Fibroblast of skin of abdomen (primary cell): ENCODE measurements at regions not wholly inside any gene's neighbourhood (a gene's known extent, or its start where the extent isn't known, plus 50 kb on each side); places are given as distances from the start of the nearest gene placed in this dataset.
"Not testable (repeated sequence)": the region's sequence is repeated elsewhere in the genome, so short reads cannot be mapped to it uniquely, and the experiment has no call there.

Experiments used
- DNase-seq: peaks from one replicate; pipeline ENCODE4 v3.0.0-alpha.2; 2013

DNA sequence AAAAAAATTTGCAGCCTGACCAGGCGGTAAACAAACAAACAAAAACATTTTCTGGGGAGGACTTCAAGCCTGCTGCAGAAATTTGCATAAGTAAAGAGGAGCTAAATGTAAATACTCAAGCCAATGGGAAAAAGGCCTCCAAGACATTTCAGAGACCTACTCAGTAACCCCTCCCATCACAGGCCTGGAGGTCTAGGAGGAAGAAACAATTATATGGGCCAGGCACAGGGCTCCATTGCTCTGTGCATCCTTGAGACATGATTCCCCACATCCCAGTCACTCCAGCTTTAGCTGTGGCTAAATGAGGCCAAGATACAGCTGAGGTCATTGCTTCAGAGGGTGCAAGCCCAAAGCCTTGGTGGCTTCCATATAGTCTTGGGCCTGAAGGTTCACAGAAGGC, 793.4 kb downstream of the SLITRK1 start:
- no peak for DNase-seq

DNA sequence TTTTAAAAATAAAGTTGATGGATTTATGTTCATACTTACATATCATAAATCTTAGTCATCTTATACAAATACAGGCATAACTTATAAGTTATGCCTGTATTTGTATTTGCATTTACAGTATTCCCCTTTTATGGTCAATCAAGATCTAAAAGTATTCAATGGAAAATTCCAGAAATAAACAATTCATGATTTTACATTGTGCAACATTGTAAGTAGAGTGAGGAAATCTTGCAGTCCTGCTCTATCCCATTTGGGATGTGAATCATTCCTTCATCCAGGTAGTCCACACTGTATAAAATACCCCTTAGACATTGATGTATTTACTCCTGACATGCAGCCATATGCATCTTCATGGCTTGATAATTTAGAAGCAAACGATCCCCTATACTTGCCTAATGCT, 795.3 kb downstream of the SLITRK1 start:
- no peak for DNase-seq

DNA sequence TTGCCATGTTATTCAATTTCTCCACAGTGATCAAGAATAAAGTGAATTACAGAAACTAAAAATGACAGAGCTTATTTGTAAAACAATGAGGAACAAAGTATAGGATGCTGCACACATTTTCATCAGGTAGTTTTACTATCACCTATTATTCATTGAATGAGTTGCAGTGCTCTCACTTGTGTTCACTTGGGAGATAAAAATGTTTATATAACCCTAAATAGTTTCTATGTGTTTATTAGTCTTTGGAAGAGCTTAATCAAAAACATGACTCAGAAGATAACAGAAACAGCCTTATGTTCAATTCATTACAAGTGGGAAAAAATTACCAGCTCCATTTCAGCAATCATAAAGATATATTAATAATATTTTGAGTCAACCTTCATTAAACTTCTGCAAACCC, 796.2 kb downstream of the SLITRK1 start:
- DNase-seq, result no peak

DNA sequence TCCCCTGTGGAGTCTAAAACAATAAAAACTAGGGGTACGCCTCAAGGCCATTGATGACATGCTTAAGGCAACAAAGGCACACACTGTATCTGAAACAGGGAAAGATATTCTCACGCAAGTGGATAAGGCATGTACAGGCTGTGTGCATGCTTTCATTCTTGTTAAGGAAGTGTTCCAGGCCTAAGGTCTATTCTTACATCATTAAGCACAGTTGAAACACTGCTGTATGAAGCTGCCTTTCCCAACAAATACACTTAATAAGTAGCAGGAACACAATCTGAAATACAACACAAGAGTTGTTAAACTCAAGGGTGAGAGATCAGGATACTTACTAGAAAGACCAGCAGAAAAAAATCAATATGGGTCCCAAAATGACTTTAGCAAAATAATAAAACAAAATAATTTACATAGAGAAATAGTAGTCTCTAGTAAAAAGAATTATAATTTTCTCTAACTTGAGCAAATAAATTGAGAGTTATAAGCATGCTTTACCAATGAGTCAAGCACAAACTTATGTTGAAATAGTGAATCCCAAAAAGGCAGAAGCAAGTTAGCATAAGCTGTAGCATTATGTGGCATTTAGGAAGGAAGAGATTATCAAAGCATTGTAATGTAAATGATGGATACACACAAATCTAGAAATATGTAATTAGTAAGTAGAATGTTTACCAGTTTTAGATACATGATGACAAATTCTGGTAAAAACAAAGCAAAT, 796.9 kb downstream of the SLITRK1 start:
- DNase-seq, result peak; percentile 41

DNA sequence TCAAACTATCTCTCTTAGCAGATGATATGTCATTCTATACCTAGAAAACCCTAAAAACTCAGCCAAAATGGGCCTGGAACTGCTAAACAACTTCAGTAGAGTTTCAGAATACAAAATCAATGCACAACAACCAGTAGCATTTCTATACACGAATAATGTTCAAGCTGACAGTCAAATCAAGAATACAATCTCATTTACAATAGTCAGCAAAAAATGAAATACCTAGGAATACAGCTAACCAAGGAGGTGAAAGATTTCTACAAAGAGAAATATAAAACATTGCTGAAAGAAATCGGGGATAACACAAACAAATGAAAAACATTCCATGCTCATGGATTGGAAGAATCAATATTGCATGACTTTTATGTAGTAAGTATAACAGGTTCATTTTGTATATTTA, 804.8 kb downstream of the SLITRK1 start:
- DNase-seq, result no peak

DNA sequence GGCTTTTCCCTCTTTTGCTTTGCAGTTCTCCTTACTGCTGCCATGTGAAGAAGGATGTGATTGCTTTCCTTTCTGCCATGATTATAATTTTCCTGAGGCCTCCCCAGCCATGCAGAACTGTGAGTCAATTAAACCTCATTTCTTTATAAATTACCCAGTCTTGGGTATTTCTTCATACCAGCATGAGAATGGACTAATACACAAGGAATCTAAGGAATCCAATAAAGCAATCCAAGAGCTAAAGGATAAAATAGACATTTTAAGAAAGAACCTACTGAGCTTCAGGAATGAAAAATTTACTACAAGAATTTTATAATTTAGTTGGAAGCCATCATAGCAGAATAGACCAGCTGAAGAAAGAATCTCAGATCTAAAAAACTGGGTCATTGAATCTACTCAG, 808.3 kb downstream of the SLITRK1 start:
- DNase-seq, result peak; percentile 45

DNA sequence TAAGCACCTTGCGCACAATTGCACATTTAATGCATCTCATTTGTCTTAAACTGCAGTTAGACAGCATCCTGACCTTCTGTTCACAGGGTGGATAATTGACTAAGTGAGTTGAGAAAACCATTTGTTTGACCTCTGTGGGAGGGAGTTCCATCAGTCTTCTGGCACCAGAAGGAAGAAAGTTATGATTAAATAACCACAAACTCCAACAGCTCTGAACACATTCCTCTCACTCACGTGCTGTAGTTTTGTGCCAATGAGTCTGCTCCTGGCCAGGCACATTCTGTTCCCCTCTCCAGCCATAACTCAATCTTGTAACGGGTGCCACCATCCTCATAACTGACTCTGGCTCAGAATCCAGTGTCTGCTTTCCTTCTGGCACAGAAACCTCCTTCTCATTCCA, 817.2 kb downstream of the SLITRK1 start:
- peak; percentile 68 for DNase-seq

DNA sequence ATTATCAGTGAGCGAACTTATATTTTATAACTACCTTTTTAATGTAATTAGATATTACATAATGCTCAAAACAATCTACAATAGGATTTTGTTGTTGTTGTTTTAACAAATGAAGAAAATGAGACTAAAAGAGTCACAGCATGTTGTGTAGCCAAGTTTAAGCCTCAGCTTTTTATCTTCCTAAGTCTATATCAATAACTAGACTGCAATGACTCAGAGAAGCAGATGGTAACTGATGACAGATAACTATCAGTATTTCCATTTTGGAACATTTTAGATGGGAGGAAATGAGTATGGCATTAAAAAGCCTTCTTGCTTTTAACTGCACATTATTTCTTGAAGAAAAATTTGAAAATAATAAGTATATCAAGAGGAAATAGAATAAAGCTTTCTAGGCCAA, 825.2 kb downstream of the SLITRK1 start:
- DNase-seq, result peak; percentile 27

DNA sequence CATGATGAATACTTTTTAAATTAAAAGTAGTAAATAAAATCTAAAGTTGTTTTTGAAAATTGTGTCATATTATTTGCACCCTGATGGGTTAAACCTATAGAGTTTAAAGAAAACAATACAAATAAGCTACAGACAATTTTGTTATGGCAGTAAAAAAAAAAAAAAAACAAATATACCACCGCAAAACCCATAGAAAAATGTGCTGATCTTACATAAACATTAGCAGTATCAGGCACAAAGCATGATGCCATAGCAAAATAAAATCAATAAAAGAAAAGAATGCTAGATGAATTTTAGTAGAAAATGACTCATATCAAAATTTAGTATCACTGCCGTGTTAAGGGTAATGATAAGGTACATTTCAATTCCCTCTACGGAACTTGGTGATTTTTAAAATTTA, 826.0 kb downstream of the SLITRK1 start:
- no peak for DNase-seq

DNA sequence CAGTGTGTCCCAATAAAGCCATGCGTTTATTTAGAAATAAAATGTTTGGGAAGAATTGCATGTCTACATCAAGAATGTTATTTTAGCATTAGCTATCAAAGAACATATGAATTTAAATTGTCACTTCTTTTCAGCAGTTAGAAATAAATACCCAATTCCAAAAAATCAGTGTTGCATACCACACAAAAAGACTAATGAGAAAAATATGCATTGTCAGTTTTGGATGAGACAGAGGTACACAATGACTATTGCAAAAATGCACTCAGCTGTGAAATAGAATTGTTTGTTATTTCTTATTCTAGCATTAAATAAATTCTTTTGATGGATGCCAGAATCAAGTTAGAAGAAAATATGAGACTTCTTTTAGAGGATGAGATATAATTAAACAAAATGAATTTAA, 833.9 kb downstream of the SLITRK1 start:
- DNase-seq, result peak; percentile 20

DNA sequence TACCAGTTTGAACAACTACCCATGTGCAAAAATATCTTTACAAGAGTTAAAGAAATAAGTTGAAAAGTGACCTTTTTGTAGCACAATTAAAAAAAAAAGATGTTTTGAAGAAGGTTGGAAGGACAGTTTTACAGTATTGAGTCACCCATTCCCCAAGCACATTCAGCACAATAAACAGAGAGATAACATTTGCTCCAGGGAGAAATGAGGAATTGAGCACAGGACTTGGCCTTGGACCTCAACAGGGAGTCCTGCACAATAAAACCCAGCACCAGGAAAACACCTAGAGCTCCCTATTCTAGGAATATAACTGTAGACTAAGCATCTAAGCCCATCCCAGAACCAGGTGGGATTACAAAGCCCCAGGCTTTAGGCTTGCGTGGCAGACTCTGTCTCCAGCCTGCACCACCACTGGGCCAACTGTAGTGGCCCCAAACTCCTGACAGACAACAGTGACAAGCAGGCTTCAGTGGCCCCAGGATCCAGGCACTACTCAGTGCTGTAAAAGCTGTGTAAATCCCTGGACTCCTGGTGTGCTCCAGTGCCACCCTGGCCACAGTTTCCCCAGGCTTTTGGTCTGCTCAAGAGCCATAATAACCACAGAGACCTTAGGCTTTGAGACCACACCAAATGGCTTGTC, 857.2 kb downstream of the SLITRK1 start:
- no peak for DNase-seq

DNA sequence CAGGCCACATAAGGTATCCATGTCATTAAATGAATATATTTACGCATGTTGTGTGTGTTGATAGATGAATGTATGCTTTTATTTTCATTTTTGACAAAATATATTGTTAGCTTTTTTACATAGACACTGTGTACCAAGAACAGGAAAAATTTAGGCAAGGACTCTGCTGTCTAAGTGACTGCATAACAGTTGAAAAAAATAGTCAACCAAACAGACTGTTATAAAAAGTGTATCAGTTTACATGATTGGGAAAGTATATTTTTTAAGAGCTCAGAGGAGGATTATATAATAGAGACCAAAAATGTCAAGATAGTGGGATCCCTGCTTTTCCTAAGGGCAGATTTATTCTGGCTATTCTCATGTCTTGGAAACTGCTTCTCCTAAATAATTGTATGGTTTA, 858.0 kb downstream of the SLITRK1 start:
- no peak for DNase-seq

DNA sequence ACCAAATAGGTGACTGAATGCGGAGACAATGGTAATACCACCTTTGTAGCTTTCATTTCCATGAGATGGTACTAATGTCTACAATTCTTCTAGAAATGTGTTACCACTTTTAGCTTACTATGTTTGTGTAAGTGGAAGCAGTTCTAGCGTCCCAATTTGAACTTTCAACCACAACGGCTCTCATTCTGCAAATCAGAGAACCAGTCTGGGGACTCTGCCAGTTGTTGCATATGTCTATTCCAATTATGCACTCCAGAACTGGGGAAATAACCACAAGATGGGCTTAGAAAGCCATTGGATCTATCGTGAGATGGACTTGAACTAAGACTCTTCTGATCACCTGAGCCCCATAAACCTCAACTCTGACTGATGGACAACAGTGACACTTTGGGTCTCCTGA, 862.3 kb downstream of the SLITRK1 start:
- no peak for DNase-seq

DNA sequence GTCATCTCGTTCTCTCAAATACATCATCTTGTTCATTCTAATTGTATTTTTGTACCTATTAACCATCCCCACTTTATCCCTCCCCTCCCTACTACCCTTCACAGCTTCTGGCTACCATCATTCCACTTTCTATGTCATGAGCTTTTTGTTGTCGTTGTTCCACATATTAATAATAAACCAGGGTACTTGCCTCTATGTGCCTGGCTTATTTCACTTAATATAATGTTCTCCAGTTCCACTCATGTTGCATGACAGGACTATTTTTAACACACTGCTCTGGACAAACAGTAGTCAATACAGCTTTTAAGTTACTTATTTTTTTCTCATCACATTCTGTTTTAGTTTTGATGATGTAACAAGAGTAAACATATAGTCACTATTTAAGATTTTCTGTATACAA, 872.3 kb downstream of the SLITRK1 start:
- no peak for DNase-seq

DNA sequence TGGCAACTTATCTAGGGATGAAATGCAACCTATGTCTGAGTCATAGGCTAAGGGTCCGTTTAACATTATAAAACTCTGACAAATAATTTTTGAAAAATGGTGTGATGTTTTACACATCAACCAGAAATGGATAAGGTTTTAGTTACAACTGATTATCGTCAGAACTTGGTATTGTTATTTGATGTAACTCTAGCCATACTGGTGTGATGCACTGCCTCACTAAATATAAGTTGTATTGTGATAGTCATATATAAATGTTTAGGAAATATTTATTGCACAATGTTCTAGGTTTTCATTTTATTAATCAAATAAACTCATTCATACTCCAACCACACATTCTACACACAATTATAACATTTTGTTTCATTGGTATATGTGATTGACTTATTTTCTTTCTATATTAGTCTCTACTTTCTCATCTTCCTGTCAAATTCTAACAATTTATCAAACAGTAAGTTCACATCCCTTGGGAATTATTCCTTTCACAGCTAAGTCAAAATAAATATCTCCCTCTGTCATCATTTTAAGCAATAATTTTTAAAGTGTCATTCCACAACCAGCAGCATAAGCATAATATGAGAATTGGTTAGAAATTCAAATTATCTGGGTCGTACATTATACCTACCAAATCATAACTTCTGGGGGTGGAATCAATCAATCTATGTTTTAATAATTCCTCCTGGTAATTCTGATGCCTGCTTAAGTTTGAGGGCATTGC, 873.9 kb downstream of the SLITRK1 start:
- no peak for DNase-seq

DNA sequence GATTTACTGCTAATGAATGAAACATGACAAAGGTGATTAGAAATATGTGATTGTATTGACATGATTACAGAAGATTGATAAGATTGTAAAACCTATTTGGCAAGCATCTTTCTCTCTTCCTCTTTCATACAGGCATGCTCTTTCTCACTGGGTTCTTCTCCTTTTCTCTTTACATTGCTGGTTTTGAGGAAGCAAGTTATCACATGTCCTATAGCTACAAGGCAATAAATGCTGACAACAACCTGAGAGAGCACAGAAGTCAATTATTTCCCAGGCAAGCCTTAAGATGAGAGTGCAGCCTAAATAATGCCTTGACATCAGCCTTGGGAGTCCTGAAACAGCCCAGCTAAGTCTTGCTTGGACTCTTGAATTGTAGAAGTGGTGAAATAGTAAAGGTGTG, 875.0 kb downstream of the SLITRK1 start:
- DNase-seq, result no peak

DNA sequence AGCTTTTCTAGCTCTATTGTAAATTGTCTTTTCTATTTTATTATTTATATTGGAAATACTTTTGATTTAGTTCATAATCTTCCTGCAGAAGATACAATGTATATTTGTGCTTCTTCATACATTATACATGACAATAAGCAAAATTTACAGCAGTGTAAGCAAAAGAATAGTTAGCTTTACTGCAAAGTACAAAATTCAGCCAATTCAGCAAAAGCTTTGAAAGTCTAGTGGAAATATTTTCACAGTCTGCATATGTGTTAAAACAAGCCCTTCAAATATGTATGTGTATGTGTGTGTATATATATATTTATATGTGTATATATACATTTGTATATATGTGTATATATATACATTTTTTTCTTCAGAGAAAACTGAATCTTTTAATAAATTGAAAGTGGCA, 879.1 kb downstream of the SLITRK1 start:
- DNase-seq, result no peak

DNA sequence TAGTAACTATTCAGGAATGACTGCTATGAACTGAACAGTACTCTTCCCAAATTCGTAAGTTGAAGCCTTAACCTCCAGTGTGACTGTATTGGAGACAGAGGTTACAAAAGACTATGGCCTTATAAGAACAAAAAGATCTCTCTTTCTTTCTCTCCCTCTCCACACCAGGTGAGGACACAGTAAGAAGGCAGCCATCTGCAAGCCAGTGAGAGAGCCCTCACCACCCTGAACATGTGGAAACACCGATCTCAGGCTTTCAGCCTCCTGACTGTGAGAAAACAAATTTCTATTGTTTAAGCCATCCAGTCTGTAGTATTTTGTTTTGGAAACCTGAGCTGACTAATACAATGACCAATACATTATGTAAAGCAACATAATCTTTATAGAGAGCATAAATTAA, 888.9 kb downstream of the SLITRK1 start:
- no peak for DNase-seq

DNA sequence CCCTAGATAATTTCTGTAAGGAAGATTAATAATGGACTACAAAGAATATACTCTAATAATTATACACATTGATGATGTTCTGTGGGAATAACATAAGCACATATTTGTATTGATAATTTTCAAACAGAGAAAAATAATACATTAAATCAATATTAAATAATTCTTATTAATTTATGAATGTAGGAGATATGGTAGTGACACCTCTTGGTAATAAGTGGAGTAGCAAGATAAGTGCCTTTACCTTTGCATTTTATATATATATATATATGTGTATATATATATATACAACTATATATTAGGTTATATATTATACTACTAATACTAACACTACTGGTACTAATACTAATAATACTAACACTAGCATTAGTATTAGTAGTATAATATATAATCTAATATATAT, 905.8 kb downstream of the SLITRK1 start:
- DNase-seq, result no peak

DNA sequence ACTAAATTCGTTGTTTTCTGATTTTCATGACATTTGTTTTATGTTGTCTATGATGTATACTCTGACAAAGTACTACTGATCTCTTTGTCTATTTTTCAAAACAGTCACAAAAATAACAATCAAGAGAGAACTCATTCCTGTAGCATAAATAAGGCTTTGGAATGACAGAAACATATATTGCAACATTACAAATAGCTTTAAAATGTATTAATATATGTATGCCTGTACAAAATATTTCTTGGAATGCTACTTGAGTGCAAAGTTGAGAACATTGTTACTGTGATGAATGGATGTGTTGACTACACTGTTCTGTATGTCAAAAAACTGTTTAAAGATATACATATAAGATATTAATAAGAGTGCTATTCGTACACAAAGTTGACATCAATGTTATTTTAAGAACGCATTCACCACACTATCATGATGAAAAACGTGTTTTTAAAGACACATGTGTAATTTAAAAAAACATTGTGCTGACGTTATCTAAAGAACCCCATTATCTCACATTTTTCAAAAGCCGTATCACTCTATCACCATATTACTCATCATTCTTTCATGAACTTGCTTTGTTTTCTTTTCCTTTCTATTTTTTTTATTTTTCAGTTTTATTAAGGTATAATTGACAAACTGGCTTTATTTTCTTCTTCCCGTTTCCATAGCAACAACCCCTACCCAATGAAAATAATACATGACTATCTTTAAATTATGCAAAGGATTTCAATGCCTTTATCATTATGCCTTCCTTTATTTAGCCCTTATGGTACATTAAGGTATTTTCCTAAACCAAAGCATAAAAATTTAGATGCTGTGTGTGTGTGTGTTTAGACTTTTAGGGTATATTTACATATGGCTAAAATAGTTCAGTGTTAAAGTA, 918.8 kb downstream of the SLITRK1 start:
- peak; percentile 10 for DNase-seq

DNA sequence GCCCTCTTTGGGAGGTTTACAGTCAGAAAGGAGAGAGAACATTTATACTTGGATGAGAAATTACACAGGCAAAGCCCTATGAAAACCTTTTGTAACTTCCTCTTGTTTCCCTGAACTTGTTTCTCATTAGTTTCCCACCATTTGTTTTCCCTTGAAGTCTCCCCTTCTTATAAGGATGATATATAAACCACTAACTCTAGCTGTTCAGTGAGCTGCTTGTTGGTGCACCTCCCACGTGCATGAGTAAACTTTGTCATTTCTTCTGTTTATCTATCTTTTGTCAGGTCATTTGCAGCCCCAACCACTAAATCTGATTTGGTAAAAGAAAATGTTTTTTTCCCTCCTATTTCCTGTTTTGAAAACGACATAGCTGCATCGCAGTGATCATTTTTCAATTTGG, 919.9 kb downstream of the SLITRK1 start:
- DNase-seq, result no peak

DNA sequence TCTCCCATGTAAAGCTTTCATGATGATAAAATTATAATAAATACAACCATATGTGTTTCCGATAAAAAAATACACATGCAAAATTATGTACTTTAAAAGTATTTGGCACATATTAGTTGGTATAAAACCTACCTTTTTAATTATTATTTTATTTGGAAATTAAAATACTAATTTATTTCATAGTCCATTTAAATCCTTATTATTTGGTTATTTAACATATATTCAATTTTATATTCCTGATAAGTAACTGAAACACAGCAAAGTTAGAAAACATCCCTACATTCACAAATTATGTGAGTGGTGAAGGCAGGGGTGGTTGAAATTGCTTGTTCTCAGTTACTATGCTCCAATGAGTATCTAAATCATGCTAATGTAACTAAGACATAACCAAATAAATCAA, 920.5 kb downstream of the SLITRK1 start:
- no peak for DNase-seq

DNA sequence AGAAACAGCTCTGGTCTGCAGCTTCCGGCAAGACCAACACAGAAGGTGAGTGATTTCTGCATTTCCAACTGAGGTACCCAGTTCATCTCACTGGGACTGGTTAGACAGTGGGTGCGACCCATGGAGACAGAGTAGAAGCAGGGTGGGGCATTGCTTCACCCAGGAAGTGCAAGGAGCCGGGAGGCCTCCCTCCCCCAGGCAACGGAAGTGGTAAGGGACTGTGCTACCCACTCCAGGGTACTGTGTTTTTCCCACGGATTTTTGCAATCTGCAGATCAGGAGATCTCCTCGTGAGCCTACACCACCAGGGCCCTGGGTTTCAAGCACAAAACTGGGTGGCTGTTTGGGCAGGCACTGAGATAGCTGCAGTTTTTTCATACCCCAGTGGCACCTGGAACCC, 929.9 kb downstream of the SLITRK1 start:
- not testable (repeated sequence) for DNase-seq
